ENCODE measurements at regions not wholly inside any gene's neighbourhood (a gene's known extent, or its start where the extent isn't known, plus 50 kb on each side); places are given as distances from the start of the nearest gene placed in this dataset.

- TF ChIP-seq POLR2AphosphoS5 (IDR thresholded peaks at IDR 0.05; ENCODE audit: borderline replicate concordance, low read depth, low read length): no peak
- TF ChIP-seq EZH2 (IDR thresholded peaks at IDR 0.05): no peak
- TF ChIP-seq FOXP2 (optimal IDR thresholded peaks at IDR 0.05; ENCODE audit: control extremely low read depth, extremely low read length, insufficient read depth): no peak
Observed at GRCh38 chr5:58057324-58057723, 402.6 kb downstream of the PLK2 start.

Data from SK-N-MC (cell line).